Superior temporal gyrus (tissue), 1 donor: ENCODE measurements at regions not wholly inside any gene's neighbourhood (a gene's known extent, or its start where the extent isn't known, plus 50 kb on each side); places are given as distances from the start of the nearest gene placed in this dataset.
A peak's percentile ranks its signal among the peaks of the same experiment; 100 is the strongest.

Experiments
- DNase-seq: peaks from one replicate; pipeline ENCODE4 v3.0.0-alpha.2; 2016; ENCODE audit errors: extremely low spot score

DNA sequence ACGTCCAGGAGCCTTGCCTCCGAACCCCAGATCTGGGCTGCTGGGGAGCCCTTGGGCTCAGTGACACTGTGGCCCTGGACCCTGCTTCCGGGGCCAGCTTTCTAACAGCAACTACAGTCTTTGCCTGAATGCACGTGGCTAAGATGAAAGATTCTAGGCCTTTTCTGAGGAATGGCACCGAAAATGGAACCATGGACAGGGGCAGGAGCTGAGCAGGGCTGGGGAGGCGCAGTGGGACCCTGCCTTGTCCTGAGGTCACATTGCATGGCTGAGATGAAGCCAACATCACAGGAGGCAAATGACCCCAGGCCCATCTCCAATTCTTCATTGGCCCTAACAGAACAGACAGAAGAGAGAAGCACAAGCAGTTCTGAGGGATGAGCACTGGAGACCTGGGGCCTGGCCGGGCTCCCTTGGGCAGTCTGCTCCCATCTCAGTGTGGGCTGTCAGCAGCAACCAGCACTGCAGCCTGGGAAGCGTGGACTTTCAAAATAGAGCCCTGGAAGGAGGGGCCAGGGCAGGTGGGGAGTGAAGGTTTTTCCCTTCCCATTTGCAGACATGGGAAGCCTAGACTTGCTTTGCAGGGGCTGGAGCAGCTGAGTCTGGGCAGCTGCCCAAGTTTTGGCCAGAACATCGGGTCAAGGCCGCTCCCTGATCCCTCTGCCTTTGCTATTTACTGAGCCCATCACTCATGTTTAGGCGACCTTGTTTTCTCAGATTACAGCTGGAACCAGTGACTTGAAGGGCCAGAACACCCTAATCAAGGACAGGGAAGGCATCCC lies 114.4 kb upstream of the TCERG1L start:
- no peak for DNase-seq

GRCh38 chr10:131426534-131426898 lies 115.0 kb upstream of the TCERG1L start:
- DNase-seq, result no peak

- DNase-seq, result no peak
Observed at GRCh38 chr10:131427281-131427680, 115.8 kb upstream of the TCERG1L start.

DNA sequence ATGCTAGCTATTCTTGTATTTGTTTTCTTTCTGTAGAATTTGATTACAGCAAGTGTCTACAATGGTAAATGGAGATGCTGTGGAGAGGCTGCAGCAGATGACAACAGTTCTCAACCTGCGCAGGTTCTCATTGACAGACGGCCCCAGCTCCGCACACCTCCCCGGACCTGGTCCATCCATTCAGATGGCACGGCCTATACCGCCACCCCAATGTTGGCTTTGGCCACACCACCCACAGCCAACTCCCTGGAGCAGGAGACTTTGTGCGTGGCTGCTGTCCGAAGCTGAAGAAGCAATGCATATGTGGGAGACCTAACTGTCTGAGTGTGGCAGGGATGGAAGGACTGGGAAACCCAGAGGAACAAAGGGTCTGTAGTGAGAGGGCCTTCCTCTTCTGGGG lies 116.4 kb upstream of the TCERG1L start:
- DNase-seq, result no peak

GRCh38 chr10:131429141-131429540 lies 117.6 kb upstream of the TCERG1L start:
- no peak for DNase-seq

GRCh38 chr10:131429942-131430341 lies 118.4 kb upstream of the TCERG1L start:
- no peak for DNase-seq

DNA sequence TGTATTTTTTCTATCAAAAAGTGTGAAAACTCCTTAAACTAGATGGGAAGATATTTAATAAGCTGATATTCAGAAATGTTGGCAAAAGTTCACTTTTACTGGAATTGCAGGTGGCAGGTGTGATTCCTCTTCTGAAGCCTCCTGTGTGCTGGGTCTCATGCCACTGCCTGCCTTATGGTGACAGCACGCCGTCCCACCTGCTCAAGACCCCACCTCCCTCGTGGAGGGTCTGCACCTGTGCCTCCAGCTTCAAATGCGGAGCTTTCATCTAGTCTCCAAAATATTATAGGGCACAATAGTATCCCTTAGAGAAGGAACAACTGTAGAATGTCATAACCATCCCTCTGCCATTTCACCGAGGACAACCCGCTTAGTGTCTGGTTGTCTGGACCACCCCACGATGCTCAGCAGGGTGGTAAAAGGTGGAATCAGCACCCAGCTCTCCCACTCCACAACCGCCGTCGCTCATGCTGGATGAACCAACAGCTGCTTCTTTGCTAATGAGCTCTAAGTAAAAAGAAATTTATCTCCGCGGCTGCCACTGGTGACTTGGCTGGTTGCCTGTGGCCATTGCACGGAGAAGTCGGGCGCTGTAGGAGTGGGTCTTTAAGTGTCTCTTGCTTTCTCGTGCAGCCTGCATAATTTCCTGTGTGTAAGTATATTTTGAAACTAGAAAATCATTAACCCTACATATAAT lies 119.3 kb upstream of the TCERG1L start:
- no peak for DNase-seq

DNA sequence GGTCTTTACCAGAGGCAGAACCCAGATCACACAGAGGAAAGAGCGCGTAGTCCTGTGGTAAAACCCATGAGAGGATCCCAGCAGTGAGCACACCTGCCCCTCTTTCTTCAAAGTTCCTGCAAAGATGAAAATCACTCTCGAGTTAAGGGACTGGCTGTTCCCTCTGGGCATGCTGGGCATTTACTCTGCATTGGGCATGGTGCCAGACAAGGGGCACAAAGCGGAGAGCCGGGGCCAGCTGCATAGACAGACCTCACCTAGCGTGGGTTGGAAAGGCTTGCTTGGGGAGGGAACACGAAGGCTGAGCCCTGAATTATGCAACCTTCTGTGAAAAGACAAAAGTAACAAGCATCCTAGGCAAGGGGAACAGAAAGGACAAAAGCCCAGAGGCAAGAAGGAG lies 120.0 kb upstream of the TCERG1L start:
- no peak for DNase-seq

DNA sequence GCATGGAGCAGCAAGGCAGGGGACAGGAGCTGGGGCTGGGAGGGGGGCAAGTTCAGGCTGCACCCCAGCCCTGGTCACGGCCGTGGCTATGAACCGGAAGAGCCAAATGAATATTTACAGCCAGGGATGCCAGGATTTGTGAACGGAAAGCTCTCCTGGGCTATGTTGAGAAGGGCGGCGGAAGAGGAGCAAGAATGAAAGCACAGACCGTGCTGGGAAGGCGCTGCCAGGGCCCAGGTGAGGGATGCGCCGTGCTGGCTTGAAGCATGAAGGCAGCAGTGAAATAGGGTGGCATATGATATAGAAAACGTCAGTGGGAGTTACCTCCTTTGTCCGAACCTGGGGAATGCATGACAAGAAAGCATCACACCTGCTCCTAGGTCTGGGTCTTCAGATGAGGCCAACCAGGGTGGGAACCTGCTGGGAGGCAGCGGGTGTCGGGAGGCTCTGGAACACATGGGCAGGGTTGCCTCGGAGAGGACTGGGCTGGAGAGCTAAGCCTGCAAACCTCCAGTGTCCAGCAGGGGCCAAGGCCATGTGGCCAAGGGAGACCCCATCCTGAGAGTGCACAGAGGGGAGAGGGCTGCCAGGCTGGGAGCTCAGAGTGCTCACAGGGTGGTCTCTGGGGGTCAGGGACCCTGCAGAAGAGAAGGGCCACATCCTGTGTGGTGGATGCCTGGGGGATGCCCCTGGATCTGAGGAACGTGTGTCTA lies 120.6 kb upstream of the TCERG1L start:
- no peak for DNase-seq

DNA sequence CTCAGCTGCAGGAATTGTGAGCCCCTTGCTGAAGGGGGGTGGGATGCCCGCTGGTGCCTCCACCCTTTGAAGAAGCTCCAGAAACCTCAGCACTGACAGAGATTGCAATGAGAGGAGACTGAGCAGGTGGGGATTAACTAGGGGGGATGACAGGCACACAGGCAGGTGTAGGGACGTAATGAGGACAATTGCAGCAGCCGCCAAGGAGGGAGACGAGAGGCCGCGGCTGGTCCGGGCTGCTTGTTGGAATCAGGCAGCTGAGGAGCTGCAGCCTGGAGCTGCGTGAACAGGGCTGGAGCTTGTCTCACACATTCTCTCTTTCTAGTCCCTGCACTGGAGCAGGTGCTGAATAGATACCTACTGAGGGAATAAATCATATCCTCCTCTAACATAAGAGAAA lies 122.0 kb upstream of the TCERG1L start:
- DNase-seq, result no peak

- DNase-seq, result no peak
Observed at GRCh38 chr10:131435232-131435631, 123.7 kb upstream of the TCERG1L start.

- no peak for DNase-seq
Observed at GRCh38 chr10:131435760-131436457, 124.4 kb upstream of the TCERG1L start.

- DNase-seq, result peak; percentile 50
Observed at GRCh38 chr10:131436458-131436857, 124.9 kb upstream of the TCERG1L start.

- peak; percentile 63 for DNase-seq
Observed at GRCh38 chr10:131437556-131438475, 126.3 kb upstream of the TCERG1L start.

- no peak for DNase-seq
Observed at GRCh38 chr10:131438665-131439064, 127.1 kb upstream of the TCERG1L start.

- no peak for DNase-seq
Observed at GRCh38 chr10:131439705-131440104, 128.2 kb upstream of the TCERG1L start.

DNA sequence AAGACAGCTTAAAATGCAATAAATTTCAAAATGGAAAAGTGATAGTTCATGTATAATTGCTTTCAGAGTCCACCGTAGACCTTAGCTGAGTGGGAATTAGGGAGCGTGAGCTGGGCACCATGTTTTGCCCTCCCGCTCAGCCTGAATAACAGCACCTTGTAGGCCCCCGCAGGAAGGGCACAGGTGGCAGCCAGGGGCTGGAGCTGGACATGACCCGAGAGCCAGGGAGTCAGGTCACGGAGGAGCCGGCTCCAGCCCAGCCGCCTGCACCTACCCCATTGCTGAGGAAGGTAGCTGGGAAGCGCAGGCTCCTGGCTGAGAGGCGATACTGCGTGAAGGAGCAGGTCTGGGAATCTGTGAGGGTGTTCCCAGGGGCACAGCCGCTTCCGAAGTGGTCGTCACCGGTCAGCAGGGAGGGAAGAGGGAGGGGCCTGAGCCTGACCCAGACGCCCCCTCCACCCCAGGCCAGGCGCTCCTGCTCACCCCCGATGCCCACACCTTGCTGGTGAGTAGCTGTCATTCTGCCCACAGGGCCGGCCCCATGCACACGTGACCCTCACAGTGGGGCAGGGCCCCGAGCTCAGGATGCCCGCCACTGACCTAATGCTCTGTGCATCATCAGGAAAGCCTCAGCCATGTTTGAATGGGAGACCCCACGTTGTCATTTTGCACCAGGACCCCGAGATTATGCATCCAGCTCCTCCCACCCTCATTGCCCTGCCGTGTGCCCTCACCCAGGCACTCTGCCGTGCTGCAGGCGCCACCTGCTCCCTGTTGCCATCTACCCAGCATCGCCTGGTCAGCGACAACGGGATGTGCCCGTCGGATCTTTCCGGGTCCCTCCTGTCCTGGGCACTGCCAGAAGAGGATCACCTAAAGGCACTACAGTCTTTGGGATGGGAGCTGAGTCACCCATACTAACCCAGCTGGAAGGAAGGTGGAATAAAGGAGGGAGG lies 129.2 kb upstream of the TCERG1L start:
- DNase-seq, result no peak

DNA sequence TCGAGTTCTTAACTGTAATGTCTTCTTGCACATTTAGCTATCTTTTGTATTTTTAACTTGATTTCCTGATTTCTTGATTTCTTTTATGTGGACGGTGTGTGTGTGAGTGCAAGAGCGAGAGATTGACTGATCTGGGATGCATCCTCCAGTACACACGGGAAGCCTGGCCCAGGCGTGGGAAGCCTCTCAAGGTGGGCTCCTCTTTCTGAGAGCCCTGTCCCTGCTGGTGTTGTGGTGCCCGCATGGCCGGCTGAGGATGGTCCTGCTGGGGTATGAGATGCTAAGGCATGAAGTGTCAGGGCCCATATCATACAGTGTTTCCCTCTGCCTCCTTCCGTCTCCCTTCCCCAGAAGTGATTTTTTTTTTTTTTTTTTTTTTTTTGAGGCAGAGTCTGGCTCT lies 130.8 kb upstream of the TCERG1L start:
- no peak for DNase-seq

DNA sequence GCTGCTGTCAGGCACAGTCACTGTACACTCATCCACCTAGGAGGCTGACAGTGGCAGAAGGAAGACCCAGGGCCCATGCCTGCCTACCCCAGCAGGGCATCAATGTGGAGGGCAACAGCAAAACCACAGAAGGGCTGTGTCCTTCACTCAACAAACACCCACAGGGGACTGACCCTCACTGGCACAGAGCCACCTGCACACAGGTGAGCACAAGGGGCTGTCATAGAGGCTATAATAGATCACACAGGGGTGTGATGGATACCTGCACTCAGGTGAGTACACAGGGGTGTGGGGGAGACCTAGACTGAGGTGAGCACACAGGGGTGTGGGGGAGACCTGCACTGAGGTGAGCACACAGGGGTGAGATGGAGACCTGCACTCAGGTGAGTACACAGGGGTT lies 132.8 kb upstream of the TCERG1L start:
- no peak for DNase-seq

GRCh38 chr10:131444862-131445461 lies 133.4 kb upstream of the TCERG1L start:
- no peak for DNase-seq
